T-helper 9 cell (primary cell): ENCODE measurements at regions not wholly inside any gene's neighbourhood (a gene's known extent, or its start where the extent isn't known, plus 50 kb on each side); places are given as distances from the start of the nearest gene placed in this dataset.
A peak's percentile ranks its signal among the peaks of the same experiment; 100 is the strongest.

Experiments
- DNase-seq: peaks from one replicate; pipeline ENCODE4 v3.0.0-alpha.2; 2020

GRCh38 chr15:91692596-91692995, 160.9 kb upstream of the SLCO3A1 start:
- no peak for DNase-seq

GRCh38 chr15:91694131-91694830, 159.2 kb upstream of the SLCO3A1 start:
- no peak for DNase-seq

- no peak for DNase-seq
Measured at GRCh38 chr15:91694831-91695210, 158.7 kb upstream of the SLCO3A1 start.

- no peak for DNase-seq
Measured at GRCh38 chr15:91695799-91696198, 157.7 kb upstream of the SLCO3A1 start.

DNA sequence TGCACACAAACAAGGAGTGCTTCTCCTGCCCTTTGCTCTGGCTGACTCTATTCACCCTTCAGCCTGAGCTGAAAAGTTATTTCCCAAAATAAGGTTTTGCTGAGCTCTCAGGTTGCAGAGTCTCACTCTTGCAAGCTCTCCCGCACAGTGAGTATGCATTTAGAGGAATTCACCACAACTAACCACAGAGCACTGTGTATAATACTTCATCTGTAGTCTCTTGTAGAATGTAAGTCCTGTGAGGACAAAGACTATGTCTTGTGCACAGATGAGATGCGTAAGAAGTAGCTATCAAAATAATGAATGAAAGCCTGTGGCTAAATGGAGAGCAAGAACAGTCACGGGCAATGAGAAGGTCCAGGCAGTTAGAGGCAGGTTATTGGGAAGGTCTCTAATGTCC, 156.5 kb upstream of the SLCO3A1 start:
- DNase-seq, result no peak

- no peak for DNase-seq
Measured at GRCh38 chr15:91698241-91698640, 155.3 kb upstream of the SLCO3A1 start.

- no peak for DNase-seq
Measured at GRCh38 chr15:91699741-91700140, 153.8 kb upstream of the SLCO3A1 start.

DNA sequence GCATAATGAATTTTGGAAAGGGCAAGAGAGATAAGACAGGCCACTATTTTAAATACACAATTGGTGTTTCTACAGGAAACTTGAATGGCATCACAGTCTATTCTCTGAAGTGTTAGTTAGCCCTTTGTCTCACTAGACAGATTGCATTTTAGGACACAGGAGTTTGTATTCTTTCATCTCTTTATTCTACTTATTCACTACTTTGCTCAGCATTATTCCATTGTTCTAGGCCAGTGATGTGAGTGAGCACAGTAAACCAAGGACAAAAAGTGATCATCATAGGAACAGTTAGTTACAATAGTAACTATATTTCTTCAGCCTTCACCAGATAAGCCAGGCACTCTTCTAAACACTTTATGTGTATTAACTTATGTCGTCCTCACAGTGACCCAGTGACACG, 150.2 kb upstream of the SLCO3A1 start:
- no peak for DNase-seq

GRCh38 chr15:91704343-91704742, 149.2 kb upstream of the SLCO3A1 start:
- DNase-seq, result no peak

GRCh38 chr15:91706322-91707032, 147.0 kb upstream of the SLCO3A1 start:
- peak; percentile 75 for DNase-seq

- DNase-seq, result no peak
Measured at GRCh38 chr15:91710080-91710698, 143.3 kb upstream of the SLCO3A1 start.

GRCh38 chr15:91711384-91712033, 142.0 kb upstream of the SLCO3A1 start:
- DNase-seq, result no peak

- DNase-seq, result no peak
Measured at GRCh38 chr15:91712286-91712685, 141.2 kb upstream of the SLCO3A1 start.

GRCh38 chr15:91716536-91716935, 137.0 kb upstream of the SLCO3A1 start:
- no peak for DNase-seq

GRCh38 chr15:91717811-91718210, 135.7 kb upstream of the SLCO3A1 start:
- DNase-seq, result no peak

DNA sequence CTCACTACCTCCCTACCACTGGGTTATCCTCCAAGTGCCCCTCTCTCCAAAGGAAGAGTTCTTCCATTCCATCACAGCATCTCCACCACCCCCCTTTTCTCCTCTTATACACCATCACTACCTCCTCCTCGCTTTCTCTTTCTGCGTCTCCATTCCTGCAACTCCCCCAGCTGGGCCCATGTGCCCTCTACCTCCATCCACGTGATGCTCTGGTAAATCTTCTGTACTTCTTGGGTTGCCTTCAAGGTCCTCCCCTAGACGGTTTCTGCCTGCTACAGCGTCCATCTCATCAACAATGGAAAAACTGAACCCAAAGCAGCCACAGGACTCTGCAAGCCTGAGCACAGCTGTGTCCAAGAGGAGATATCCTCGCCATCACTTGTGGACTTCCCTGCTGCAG, 129.5 kb upstream of the SLCO3A1 start:
- no peak for DNase-seq

GRCh38 chr15:91733661-91734060, 119.8 kb upstream of the SLCO3A1 start:
- no peak for DNase-seq

DNA sequence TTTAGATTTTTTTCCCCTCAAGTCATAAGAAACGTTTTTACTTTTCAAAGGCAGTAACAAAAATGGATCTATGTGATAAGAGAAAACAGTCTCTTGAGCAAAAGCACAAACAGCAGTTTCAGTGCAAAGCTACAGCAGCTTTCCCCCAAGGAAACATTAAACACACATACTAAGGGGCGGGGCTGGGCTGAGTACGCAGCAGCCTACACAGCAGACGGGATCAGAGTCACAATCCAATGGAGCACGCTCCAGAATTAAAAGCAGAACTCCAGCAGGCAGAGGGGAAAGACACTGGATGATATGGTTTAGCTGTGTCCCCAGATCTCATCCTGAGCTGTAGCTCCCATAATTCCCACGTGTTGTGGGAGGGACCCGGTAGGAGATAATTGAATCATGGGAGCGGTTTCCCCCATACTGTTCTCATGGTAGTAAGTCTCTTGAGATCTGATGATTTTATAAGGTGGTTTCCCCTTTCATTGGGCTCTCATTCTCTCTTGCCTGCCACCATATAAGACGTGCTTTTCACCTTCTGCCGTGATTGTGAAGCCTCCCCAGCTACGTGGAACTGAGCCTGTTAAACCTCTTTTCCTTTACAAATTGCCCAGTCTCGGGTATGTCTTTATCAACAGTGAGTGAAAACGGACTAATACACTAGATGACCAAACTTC, 116.2 kb upstream of the SLCO3A1 start:
- DNase-seq, result no peak

- DNase-seq, result no peak
Measured at GRCh38 chr15:91741986-91742385, 111.5 kb upstream of the SLCO3A1 start.

DNA sequence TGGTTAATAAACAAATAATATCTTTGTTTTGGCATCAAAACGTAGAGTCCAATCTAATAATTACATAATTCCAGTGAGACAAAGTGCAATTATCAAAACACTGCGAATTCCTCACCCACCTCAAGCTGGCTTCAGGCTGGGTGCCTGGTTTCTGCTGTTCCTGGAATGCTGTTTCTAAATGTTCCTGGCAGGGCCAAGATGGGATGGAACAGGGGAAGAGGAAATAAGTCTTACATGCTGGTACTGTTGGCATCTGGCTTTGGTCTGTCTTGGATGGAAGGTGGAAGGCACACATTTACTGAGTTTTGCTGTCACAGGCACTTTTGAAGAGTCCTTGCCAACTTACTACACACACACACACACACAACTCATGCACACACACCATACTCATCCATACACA, 101.9 kb upstream of the SLCO3A1 start:
- DNase-seq, result no peak

- no peak for DNase-seq
Measured at GRCh38 chr15:91752081-91752785, 101.3 kb upstream of the SLCO3A1 start.

DNA sequence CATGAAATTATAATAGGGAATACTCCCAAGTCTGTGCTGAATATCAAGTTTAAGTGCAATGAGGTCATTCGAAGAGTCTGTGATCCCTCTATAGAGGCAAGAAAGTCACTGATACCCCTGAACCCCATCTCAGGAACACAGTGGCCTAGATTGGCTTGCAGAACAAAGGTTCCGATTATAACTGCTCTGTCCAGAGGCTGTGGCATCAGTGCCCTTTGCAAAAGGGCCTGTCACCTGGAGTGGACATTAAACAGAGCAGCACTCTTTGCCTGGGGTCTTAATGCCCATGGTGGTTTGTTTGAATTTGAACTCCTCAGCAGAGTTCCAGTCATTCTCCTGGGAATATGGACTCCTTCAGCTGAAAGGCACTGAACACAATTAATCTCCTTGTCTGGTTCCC, 93.9 kb upstream of the SLCO3A1 start:
- no peak for DNase-seq
